DND-41 (cell line): ENCODE measurements at regions not wholly inside any gene's neighbourhood (a gene's known extent, or its start where the extent isn't known, plus 50 kb on each side); places are given as distances from the start of the nearest gene placed in this dataset.

Source experiments
- CTCF ChIP-seq: IDR thresholded peaks from 2 replicates; pipeline ENCODE4 v1.5.1; 2012; ENCODE audit warnings: borderline replicate concordance, low read length, moderate library complexity, mild to moderate bottlenecking; ENCODE audit not compliant: poor library complexity, severe bottlenecking; ENCODE audit errors: extremely low read depth
- EZH2 ChIP-seq: IDR thresholded peaks from 3 replicates; pipeline ENCODE4 v1.6.1; 2012; ENCODE audit warnings: borderline replicate concordance, low read depth, mild to moderate bottlenecking, moderate library complexity, low read length, inconsistent platforms; ENCODE audit not compliant: severe bottlenecking

- TF ChIP-seq CTCF (no peak), EZH2 (no peak)
Measured at GRCh38 chr10:20474064-20474463, 423.0 kb downstream of the NEBL start.
